HL-60 (cell line): ENCODE measurements at regions not wholly inside any gene's neighbourhood (a gene's known extent, or its start where the extent isn't known, plus 50 kb on each side); places are given as distances from the start of the nearest gene placed in this dataset.

Experiments
- DNase-seq, 2 experiments: peaks; one replicate each; pipeline ENCODE4 v3.0.0-alpha.2; 2010 to 2020; ENCODE audit warnings: low read depth in 1 of 2, low spot score in 1 of 2
- H3K27ac ChIP-seq: fragments of 250-450 bp; sonication (Bioruptor Pico); replicated peaks from 2 replicates; pipeline ENCODE4 v1.5.1; 2020; ENCODE audit warnings: mild to moderate bottlenecking, moderate library complexity
- H3K27me3 ChIP-seq: fragments of 250-450 bp; sonication (Bioruptor Pico); 2 replicates; pipeline ENCODE4 v1.5.1; 2021; ENCODE audit warnings: mild to moderate bottlenecking, moderate library complexity; ENCODE audit not compliant: insufficient read depth, poor library complexity, severe bottlenecking
- H3K4me3 ChIP-seq: replicated peaks from 2 replicates; pipeline ENCODE4 v1.5.1; 2011; ENCODE audit warnings: mild to moderate bottlenecking, control low read depth, low read length; ENCODE audit not compliant: insufficient read depth
- GABPA ChIP-seq: IDR thresholded peaks from 2 replicates; pipeline ENCODE4 v1.6.1; 2012; ENCODE audit warnings: low read depth
- POLR2AphosphoS5 ChIP-seq: IDR thresholded peaks from 2 replicates; pipeline ENCODE4 v1.6.1; 2012; ENCODE audit warnings: low read depth
- SPI1 ChIP-seq: IDR thresholded peaks from 2 replicates; pipeline ENCODE4 v1.6.1; 2012; ENCODE audit warnings: low read depth, mild to moderate bottlenecking, borderline replicate concordance
- TF ChIP-seq, protein P1 (sequence below): IDR thresholded peaks from 2 replicates; pipeline ENCODE4 v1.6.1; 2012; ENCODE audit warnings: low read depth; ENCODE audit not compliant: insufficient replicate concordance
- TF ChIP-seq, protein P2 (sequence below): IDR thresholded peaks from one replicate; pipeline ENCODE4 v1.5.1; 2011; ENCODE audit warnings: low read length, control low read depth, inconsistent platforms; ENCODE audit not compliant: insufficient read depth

DNA sequence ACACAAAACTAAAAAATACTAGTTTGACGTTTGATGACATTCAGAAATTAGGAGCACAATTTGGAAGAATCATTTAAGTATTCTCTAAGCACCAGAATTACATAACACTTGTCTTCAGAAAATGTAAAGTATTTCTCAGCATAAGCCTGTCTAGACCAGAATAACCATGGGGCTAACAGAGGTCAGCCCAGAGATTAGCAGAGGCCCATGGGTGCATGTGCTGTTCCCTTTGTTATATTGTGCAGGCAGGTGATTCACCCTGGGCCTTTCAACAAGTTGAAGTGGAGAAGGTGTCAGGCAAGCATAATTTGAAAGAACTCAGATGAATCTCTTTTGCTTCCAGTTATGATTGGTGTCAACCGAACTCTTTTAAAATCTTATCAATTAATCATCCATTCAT is 227.9 kb downstream of the LURAP1L start:
- TF ChIP-seq, protein P1, sequence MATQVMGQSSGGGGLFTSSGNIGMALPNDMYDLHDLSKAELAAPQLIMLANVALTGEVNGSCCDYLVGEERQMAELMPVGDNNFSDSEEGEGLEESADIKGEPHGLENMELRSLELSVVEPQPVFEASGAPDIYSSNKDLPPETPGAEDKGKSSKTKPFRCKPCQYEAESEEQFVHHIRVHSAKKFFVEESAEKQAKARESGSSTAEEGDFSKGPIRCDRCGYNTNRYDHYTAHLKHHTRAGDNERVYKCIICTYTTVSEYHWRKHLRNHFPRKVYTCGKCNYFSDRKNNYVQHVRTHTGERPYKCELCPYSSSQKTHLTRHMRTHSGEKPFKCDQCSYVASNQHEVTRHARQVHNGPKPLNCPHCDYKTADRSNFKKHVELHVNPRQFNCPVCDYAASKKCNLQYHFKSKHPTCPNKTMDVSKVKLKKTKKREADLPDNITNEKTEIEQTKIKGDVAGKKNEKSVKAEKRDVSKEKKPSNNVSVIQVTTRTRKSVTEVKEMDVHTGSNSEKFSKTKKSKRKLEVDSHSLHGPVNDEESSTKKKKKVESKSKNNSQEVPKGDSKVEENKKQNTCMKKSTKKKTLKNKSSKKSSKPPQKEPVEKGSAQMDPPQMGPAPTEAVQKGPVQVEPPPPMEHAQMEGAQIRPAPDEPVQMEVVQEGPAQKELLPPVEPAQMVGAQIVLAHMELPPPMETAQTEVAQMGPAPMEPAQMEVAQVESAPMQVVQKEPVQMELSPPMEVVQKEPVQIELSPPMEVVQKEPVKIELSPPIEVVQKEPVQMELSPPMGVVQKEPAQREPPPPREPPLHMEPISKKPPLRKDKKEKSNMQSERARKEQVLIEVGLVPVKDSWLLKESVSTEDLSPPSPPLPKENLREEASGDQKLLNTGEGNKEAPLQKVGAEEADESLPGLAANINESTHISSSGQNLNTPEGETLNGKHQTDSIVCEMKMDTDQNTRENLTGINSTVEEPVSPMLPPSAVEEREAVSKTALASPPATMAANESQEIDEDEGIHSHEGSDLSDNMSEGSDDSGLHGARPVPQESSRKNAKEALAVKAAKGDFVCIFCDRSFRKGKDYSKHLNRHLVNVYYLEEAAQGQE = no peak
- TF ChIP-seq GABPA (no peak), POLR2AphosphoS5 (no peak), SPI1 (no peak)
- TF ChIP-seq, protein P2, sequence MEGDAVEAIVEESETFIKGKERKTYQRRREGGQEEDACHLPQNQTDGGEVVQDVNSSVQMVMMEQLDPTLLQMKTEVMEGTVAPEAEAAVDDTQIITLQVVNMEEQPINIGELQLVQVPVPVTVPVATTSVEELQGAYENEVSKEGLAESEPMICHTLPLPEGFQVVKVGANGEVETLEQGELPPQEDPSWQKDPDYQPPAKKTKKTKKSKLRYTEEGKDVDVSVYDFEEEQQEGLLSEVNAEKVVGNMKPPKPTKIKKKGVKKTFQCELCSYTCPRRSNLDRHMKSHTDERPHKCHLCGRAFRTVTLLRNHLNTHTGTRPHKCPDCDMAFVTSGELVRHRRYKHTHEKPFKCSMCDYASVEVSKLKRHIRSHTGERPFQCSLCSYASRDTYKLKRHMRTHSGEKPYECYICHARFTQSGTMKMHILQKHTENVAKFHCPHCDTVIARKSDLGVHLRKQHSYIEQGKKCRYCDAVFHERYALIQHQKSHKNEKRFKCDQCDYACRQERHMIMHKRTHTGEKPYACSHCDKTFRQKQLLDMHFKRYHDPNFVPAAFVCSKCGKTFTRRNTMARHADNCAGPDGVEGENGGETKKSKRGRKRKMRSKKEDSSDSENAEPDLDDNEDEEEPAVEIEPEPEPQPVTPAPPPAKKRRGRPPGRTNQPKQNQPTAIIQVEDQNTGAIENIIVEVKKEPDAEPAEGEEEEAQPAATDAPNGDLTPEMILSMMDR = no peak
- no peak overlapping the region for H3K27ac ChIP-seq
- no peak for DNase-seq

DNA sequence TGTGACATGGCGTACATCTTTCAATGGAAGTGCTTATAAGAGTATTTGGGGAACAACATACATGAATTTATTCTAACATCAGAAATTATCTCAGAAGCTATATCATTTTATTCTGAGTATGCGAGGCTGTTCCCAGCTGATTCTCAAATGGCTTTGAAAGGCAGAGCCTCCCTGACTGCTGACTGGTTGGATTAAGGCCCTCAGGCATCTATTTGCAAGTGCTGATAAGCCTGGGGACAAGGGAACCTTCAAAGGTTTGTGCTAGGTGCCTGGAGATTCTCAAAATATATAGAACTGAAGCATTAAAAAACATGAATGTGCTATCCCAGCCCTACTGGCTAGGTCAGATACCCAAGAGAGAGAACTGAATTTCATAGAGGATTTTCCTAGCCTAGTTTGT is 235.1 kb downstream of the LURAP1L start:
- H3K4me3 ChIP-seq = no peak overlapping the region
- no peak for TF ChIP-seq SPI1
- TF ChIP-seq POLR2AphosphoS5 = no peak

More for the DNA sequence above, 227.9 kb downstream of the LURAP1L start:
- no peak overlapping the region for H3K4me3 ChIP-seq
- no peaks in the 10 kb centered on the region for H3K27me3 ChIP-seq

DNA sequence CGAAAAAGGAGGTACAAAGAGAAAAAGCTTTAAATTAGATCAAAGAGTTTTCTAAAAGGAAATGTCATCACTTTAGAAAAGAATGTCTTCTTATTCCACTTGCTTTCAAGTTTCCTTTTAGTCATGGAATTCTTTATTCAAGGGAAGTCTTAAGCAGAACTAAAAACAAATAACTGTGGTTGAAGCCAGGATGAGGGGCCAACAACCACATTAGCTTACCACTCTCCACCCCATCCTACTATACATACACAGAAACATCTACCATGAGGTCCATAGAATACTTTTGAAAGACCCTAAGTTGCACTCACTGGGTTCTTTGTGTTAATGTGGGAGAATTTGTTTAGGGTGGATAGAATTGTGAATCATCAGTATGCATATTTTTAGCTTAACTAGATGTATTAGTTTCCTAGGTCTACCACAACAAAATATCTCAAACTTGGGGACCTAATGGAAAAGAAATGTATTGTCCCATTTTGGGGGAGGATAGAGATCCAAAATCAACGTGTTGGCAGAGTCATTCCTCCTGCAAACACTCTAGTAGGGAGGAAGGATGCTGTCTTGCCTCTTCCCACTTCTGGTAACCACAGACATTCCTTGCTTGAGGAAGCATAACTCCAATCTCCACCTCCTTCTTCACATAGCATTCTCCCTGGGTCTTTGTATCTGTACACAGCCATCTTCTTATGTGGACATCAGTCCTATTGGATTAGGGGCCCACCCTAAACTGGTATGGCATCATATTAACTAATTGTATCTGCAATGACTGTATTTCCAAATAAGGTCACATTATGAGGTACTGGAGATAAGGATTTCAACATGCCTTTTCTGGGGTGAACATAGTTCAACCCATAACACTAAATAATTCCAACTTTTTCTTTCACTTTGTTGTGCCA is 239.4 kb downstream of the LURAP1L start:
- Histone ChIP-seq H3K27ac (no peak overlapping the region), H3K27me3 (no peaks in the 10 kb centered on the region), H3K4me3 (no peak overlapping the region)
- DNase-seq = no peak
- TF ChIP-seq, protein P1 = no peak

More for the DNA sequence above, 235.1 kb downstream of the LURAP1L start:
- Histone ChIP-seq H3K27ac (no peak overlapping the region), H3K27me3 (no peaks in the 10 kb centered on the region)
- DNase-seq = no peak

DNA sequence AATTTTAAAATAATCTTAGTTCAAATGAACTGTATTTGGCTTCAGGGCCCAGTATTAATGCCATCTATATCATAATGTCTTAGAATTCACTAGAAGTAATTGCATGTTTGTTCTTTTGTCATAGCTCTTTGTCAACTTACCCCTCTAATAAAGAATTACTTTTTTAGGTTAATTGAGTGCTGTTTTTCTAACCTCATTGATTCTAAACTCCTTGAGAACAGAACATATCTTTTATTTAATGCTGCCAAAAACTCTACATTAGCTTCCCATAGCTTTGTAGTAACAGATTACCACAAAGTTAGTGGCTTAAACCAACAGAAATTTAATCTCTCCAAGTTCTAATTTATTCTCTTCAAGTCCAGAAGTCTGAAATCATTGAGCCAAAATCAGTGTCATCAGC is 242.4 kb downstream of the LURAP1L start:
- Histone ChIP-seq H3K4me3 (no peak overlapping the region), H3K27ac (no peak overlapping the region), H3K27me3 (no peaks in the 10 kb centered on the region)
- DNase-seq = no peak
- TF ChIP-seq, protein P2 = no peak
- TF ChIP-seq POLR2AphosphoS5 = no peak
- TF ChIP-seq SPI1 = no peak
- no peak for TF ChIP-seq GABPA
